Adrenal gland (tissue), 9 donors: ENCODE measurements at regions not wholly inside any gene's neighbourhood (a gene's known extent, or its start where the extent isn't known, plus 50 kb on each side); places are given as distances from the start of the nearest gene placed in this dataset.

ENCODE experiments used
- DNase-seq, 7 donors: peaks; one replicate each; pipeline ENCODE4 v3.0.0-alpha.2; 2019 to 2020
- H3K27ac ChIP-seq, 5 donors: fragments of 200-600 bp; sonication (generic) in 4 of 5; 1 replicate in 3 of 5; 2 replicates in 2 of 5; pipeline versions ENCODE4 v1.5.1 to v1.8.0; 2016 to 2020; ENCODE audit warnings: mild to moderate bottlenecking in 1 of 5
- H3K27me3 ChIP-seq: fragments of 200-600 bp; 2 replicates; pipeline ENCODE4 v1.8.0; 2021
- H3K36me3 ChIP-seq, 2 donors: fragments of 200-600 bp; replicated peaks in 1 of 2; 1 replicate in 1 of 2; 2 replicates in 1 of 2; pipeline versions ENCODE4 v1.5.1 to v1.8.0; 2018 to 2022
- H3K4me1 ChIP-seq, 2 donors: fragments of 200-600 bp; replicated peaks in 1 of 2; 1 replicate in 1 of 2; 2 replicates in 1 of 2; pipeline versions ENCODE4 v1.5.1 to v1.8.0; 2018 to 2021
- H3K4me3 ChIP-seq, 4 donors: fragments of 200-600 bp; sonication (generic) in 3 of 4; one replicate each; pipeline ENCODE4 v1.5.1; 2016 to 2018
- H3K9me3 ChIP-seq, 3 donors: fragments of 200-600 bp; sonication (generic) in 1 of 3; replicated peaks in 1 of 3; 1 replicate in 2 of 3; 2 replicates in 1 of 3; pipeline versions ENCODE4 v1.5.1 to v1.8.0; 2016 to 2021
- CTCF ChIP-seq, 6 experiments: fragments of 450-650 bp in 4 of 6; fragments of 200-600 bp in 2 of 6; sonication (generic) in 1 of 6; IDR thresholded peaks; 1 replicate in 5 of 6; 2 replicates in 1 of 6; pipeline versions ENCODE4 v1.5.1 to v1.8.0; 2016 to 2021; ENCODE audit warnings: antibody characterized with exemption in 6 of 6, mild to moderate bottlenecking in 2 of 6, moderate library complexity in 1 of 6
- POLR2A ChIP-seq, 2 donors: fragments of 450-650 bp; IDR thresholded peaks; one replicate each; pipeline ENCODE4 v1.6.1; 2017; ENCODE audit warnings: antibody characterized with exemption in 2 of 2, mild to moderate bottlenecking in 2 of 2, moderate library complexity in 1 of 2
- WGBS, 4 donors: extraction: QIAGEN DNeasy Blood & Tissue Kit in 2 of 4; methylation state at CpG; one replicate each; pipeline versions ENCODE4 v1.1.5 to v1.1.7; 2013 to 2017; 5-methylcytosine and 5-hydroxymethylcytosine counted together
- intact Hi-C, 2 donors: fragments of 100-400 bp; cut with DNase I; formaldehyde crosslinking; loops; one replicate each; pipeline versions ENCODE4 v1.14.1 to v1.15.0; 2022 to 2023
- donor health status: healthy with polysubstance abuse.
- donor health status: Bipolar disorder and iron deficiency.
- donor health status: DM: yes; HTN: yes; CAD: no.
- donor health status: DM: no; HTN: no; CAD: no.
- donor health status: DM: no; HTN: no; CAD: no.

DNA sequence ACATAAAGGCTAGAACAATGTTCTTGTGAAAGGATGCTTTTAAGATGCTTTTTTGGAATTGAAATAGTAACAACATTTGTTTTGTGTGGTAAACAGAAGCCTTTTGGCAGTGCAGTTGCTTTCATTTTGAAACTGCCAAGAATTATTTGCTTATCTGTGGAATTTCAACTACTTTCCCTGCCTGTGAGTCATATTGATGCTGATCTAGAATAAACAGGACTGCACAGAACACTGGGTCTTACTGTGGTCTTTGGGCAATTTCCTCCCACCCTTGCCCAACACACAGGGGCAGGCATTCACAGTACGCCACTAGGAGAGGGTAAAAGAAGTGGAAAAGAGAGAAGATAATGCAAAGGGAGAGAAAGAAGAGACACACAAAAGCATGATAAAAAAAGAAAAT lies 483.7 kb downstream of the ELAVL2 start:
- no peaks in the 10 kb centered on the region for H3K4me1 ChIP-seq
- no peaks in the 10 kb centered on the region for H3K36me3 ChIP-seq
- H3K9me3 ChIP-seq: no peaks in the 10 kb centered on the region
- no peak overlapping the region for H3K27ac ChIP-seq
- H3K4me3 ChIP-seq: no peak overlapping the region
- intact Hi-C loops: no loop called here
- 19 to 35% (median 31%) methylated on average over 1 of the region's 1 CpG for WGBS, 4 donors
- no peaks in the 10 kb centered on the region for H3K27me3 ChIP-seq
- peak in 1 of 7 donors; percentile 4 for DNase-seq
- TF ChIP-seq POLR2A (IDR thresholded peaks at IDR 0.05) (no peak), CTCF (IDR thresholded peaks at IDR 0.05) (no peak)

DNA sequence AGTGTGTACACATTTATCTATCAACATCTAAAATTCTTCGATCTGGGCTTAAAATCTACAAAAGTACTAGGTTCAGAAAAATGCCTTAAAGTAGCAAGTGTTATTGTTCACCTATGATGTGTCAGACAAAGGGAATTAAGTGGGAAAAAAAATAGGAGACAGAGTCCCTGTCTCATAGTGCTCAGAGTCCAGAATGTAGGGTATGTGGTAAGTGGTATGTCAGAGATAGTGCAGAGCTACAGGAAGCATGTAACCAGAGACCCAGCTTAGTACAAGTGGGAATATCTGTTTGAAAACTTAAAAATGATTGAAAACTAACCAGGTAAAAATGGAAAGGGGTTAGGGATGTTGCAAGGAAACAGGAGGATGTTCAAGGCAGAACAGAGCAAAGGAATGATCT lies 482.8 kb downstream of the ELAVL2 start:
- Histone ChIP-seq H3K36me3 (no peaks in the 10 kb centered on the region), H3K9me3 (no peaks in the 10 kb centered on the region), H3K27ac (no peak overlapping the region), H3K27me3 (no peaks in the 10 kb centered on the region), H3K4me1 (no peaks in the 10 kb centered on the region), H3K4me3 (no peak overlapping the region)
- TF ChIP-seq POLR2A (IDR thresholded peaks at IDR 0.05) (no peak), CTCF (IDR thresholded peaks at IDR 0.05) (no peak)
- no peak for DNase-seq
- intact Hi-C loops: no loop called here
- WGBS, 4 donors: 68 to 93% (median 76%) methylated on average over 1 of the region's 1 CpG

DNA sequence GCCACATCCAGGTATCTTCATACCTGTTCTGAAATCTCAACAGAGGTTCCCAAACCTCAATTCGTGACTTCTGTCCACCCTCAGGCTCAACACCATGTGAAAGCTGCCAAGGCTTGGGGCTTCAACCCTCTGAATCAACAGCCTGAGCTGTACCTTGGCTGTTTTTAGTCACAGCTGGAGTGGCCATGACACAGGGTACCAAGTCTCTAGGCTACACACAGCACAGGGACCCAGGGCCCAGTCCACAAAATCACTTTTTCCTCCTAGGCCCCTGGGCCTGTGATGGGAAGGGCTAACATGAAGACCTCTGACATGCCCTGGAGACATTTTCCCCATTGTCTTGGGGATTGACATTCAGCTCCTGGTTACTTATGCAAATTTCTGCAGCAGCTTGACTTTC lies 464.9 kb downstream of the ELAVL2 start:
- Histone ChIP-seq H3K4me3 (no peak overlapping the region), H3K36me3 (no peaks in the 10 kb centered on the region), H3K4me1 (no peaks in the 10 kb centered on the region), H3K27ac (no peak overlapping the region), H3K9me3 (no peaks in the 10 kb centered on the region), H3K27me3 (no peaks in the 10 kb centered on the region)
- no peak for DNase-seq
- TF ChIP-seq POLR2A (IDR thresholded peaks at IDR 0.05) (no peak), CTCF (IDR thresholded peaks at IDR 0.05) (no peak)
- WGBS, 4 donors: 60 to 67% (median 66%) methylated on average over 1 of the region's 1 CpG
- intact Hi-C loops: no loop called here

GRCh38 chr9:23372703-23373102 lies 453.3 kb downstream of the ELAVL2 start:
- Histone ChIP-seq H3K4me3 (no peak overlapping the region), H3K9me3 (no peaks in the 10 kb centered on the region), H3K4me1 (no peaks in the 10 kb centered on the region), H3K36me3 (no peaks in the 10 kb centered on the region), H3K27ac (no peak overlapping the region), H3K27me3 (no peaks in the 10 kb centered on the region)
- DNase-seq: no peak
- intact Hi-C loops: no loop called here
- 50 to 68% (median 64%) methylated on average over 1 of the region's 1 CpG; no CpG with 5 or more reads in 1 of the 4 donors for WGBS, 4 donors
- TF ChIP-seq CTCF (IDR thresholded peaks at IDR 0.05): no peak
- TF ChIP-seq POLR2A (IDR thresholded peaks at IDR 0.05): no peak
